D721Med (cell line): ENCODE measurements at regions not wholly inside any gene's neighbourhood (a gene's known extent, or its start where the extent isn't known, plus 50 kb on each side); places are given as distances from the start of the nearest gene placed in this dataset.

Experiments
- DNase-seq: peaks from one replicate; pipeline ENCODE4 v3.0.0; 2011; ENCODE audit warnings: low spot score; ENCODE audit not compliant: insufficient read length
- FAIRE-seq: peaks from 2 replicates; lab custom pipeline; 2011; peaks lifted over from hg19 to GRCh38; lab: Jason Lieb, UNC
- TF ChIP-seq, protein P1 (sequence below): IDR thresholded peaks from 2 replicates; pipeline ENCODE4 v1.5.1; 2012; ENCODE audit warnings: mild to moderate bottlenecking, control low read depth; ENCODE audit not compliant: insufficient read depth; ENCODE audit errors: missing control alignments

DNA sequence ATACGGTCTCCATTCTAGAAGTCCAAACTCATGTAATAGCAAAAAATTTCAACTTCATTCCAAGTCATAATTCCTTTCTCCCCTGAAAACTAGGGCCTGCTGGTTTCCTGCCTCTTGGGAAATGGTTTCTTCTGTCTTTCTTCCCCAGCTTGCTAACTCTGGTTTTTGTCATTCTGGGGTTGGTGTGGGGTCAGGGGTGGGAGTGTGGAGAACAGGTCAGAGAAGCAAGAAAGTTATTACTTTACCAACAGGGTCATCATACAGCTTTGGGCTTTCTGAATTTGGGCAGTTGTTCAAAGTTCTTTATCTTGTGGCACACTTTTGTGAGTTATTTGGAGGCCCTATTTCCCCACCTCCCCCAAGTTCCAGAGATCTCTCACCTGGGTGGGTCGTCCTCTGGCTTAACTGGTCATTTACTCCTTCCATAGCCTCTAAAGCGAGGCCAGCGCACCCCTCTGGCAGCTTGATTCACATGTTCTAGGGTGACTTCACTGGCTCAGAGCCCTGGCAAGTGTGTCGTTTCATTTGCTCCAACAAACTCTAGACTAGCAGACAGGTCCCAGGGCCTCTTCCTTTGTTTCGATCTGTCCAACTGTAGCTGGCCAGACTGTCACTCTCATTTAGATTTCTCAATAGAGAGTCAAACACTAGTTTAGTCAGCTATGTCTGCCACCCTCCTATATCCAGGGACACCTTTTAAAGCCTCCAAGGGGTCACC is 161.2 kb downstream of the JCAD start:
- TF ChIP-seq, protein P1, sequence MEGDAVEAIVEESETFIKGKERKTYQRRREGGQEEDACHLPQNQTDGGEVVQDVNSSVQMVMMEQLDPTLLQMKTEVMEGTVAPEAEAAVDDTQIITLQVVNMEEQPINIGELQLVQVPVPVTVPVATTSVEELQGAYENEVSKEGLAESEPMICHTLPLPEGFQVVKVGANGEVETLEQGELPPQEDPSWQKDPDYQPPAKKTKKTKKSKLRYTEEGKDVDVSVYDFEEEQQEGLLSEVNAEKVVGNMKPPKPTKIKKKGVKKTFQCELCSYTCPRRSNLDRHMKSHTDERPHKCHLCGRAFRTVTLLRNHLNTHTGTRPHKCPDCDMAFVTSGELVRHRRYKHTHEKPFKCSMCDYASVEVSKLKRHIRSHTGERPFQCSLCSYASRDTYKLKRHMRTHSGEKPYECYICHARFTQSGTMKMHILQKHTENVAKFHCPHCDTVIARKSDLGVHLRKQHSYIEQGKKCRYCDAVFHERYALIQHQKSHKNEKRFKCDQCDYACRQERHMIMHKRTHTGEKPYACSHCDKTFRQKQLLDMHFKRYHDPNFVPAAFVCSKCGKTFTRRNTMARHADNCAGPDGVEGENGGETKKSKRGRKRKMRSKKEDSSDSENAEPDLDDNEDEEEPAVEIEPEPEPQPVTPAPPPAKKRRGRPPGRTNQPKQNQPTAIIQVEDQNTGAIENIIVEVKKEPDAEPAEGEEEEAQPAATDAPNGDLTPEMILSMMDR, result no peak
- DNase-seq (no peak), FAIRE-seq (no peak)

DNA sequence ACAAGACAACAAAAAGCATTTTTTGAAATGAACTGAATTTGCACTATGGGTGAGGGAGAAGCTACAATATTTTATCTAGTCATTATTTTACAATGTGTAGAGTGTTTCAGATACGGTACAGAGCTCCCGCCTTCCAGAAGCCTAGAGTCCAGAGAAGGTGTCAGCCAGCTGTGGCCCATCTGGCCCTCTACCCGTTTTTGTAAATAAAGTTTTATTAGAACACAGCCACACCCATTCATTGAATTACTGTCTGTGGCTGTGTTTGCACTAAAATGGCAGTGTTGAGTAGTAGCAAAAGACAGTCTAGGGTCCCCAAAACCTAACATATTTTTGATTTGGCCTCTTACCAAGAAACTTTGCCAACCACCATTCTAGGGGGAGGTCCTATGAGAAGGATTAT is 162.0 kb downstream of the JCAD start:
- TF ChIP-seq, protein P1, result no peak
- DNase-seq, result no peak
- FAIRE-seq, result no peak

DNA sequence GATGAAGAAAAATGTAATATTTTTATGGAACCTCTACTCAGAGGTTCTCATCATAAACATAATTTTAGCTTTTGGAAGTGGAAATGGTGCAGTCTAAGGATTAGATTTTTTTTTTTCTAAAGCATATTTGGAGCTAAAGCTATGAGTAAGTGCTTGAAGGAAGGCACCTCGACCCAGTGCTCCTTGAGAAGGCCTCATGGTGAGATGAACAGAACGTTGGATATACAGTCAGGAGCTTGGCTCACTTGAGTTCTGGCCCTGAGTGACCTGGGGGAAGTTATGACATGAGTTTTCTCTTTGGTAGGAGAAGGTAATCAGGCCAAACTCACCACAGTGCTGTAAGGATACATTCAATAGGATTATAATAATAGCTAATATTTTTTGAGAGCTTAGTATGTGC is 163.3 kb downstream of the JCAD start:
- DNase-seq (no peak), FAIRE-seq (no peak)
- TF ChIP-seq, protein P1, result no peak

DNA sequence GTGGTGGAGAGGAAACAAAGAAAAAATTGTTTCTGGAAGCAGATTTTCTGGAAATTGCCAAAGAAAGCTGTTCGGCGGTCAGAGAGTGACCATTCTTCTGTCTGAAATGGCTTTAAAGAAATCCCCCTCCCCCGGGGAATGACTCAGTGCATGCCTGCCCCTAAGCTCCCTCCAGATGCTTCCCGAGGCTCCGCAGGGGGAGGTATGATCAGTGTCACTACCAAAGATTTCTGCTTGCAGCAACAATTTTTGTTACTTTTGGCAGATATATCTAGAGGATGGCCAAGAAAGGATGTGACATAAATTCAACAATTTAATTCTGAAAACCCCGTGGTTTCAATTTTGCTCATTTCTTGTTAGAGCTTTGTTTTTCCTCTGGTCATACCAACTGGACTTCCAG is 163.9 kb downstream of the JCAD start:
- TF ChIP-seq, protein P1, result no peak
- DNase-seq (no peak), FAIRE-seq (no peak)

DNA sequence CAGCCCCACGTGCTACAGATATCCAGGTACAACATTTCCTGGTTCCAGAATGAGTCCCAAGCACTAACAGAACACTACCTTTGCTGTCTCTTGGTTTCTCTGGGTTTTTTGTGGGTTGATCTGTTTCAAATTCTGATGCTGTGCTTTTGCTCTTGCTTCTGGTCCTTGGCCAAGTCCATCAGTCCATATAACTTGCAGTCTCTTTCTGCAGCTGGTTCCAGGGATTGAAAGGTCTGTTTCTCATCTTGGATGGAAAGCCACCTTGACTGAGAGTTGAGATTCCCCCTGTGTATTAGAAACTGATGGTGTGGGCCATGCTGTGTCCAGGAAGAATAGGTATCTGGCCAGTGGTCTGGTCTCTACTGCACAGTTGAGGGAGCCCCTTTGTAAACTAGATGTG is 171.1 kb downstream of the JCAD start:
- DNase-seq, result no peak
- TF ChIP-seq, protein P1, result no peak

DNA sequence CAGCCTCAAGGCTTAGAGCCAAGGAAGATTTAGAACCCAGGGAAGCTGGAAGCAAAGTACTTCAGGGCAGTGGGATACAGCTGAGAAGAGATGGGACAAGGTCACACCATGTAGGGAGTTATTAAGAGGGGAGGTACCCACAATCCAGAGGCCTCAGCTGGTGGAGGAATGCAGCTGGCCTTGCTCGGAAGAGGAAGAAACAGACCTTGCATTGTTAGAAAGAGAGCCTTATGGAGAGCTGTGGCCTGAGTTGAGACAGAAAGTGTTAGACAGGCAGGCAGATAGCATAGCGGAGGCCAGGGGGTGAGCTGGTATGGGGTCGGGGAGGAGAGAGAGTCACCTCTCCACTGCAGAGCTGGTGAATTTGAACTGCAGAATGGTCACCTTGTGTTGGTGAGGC is 173.1 kb downstream of the JCAD start:
- FAIRE-seq (no peak), DNase-seq (no peak)

More for the DNA sequence above, 171.1 kb downstream of the JCAD start:
- no peak for FAIRE-seq

DNA sequence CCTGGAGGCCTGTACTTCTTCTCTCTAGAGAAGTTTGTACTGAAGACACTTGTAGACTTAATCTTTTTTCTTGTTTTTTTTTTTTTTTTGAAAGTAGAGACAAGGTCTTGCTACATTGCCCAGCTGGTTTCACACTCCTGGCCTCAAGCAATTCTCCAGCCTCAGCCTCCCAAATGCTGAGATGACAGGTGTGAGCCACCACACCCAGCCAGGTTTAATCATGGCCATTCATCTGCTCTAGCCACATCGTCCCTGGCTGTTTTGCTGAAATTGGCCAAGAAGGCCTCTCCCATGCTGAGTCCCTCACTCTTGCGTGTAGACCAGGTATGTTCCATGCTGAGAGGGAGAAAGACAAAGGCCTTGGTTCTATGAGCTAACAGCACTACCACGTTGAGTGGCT is 176.2 kb downstream of the JCAD start:
- TF ChIP-seq, protein P1, result no peak
- no peak for DNase-seq
- no peak for FAIRE-seq

More for the DNA sequence above, 173.1 kb downstream of the JCAD start:
- TF ChIP-seq, protein P1, result no peak
